GM23248 (cell line): ENCODE measurements at regions not wholly inside any gene's neighbourhood (a gene's known extent, or its start where the extent isn't known, plus 50 kb on each side); places are given as distances from the start of the nearest gene placed in this dataset.
"Not testable (repeated sequence)": the region's sequence is repeated elsewhere in the genome, so short reads cannot be mapped to it uniquely, and the experiment has no call there.

Experiments used
- DNase-seq: peaks from one replicate; pipeline ENCODE4 v3.0.0-alpha.2; 2015
- H2AFZ ChIP-seq: fragments of 200-600 bp; sonication (generic); 2 replicates; pipeline ENCODE4 v1.6.1; 2016; ENCODE audit warnings: antibody characterized with exemption
- H3F3A ChIP-seq: fragments of 200-600 bp; sonication (generic); 2 replicates; pipeline ENCODE4 v1.6.1; 2016; ENCODE audit warnings: mild to moderate bottlenecking, antibody characterized with exemption, mixed run types; ENCODE audit not compliant: insufficient read depth
- H3K27ac ChIP-seq: fragments of 200-600 bp; sonication (generic); 2 replicates; pipeline ENCODE4 v1.5.1; 2016; ENCODE audit warnings: mild to moderate bottlenecking
- H3K27me3 ChIP-seq: fragments of 200-600 bp; sonication (generic); replicated peaks from 2 replicates; pipeline ENCODE4 v1.6.1; 2016; ENCODE audit warnings: mild to moderate bottlenecking; ENCODE audit not compliant: insufficient read depth
- H3K36me3 ChIP-seq: fragments of 200-600 bp; sonication (generic); 2 replicates; pipeline ENCODE4 v1.6.1; 2016; ENCODE audit warnings: low read depth, mild to moderate bottlenecking
- H3K4me1 ChIP-seq: fragments of 200-600 bp; sonication (generic); 2 replicates; pipeline ENCODE4 v1.6.1; 2016; ENCODE audit warnings: mild to moderate bottlenecking; ENCODE audit not compliant: insufficient read depth
- H3K4me2 ChIP-seq: fragments of 200-600 bp; sonication (generic); one replicate; pipeline ENCODE4 v1.6.1; 2016; ENCODE audit warnings: mild to moderate bottlenecking; ENCODE audit not compliant: unreplicated experiment
- H3K4me3 ChIP-seq: fragments of 200-600 bp; sonication (generic); 2 replicates; pipeline ENCODE4 v1.5.1; 2016; ENCODE audit warnings: mild to moderate bottlenecking
- H3K79me2 ChIP-seq: fragments of 200-600 bp; sonication (generic); 2 replicates; pipeline ENCODE4 v1.6.1; 2016; ENCODE audit warnings: mild to moderate bottlenecking; ENCODE audit not compliant: insufficient read depth
- H3K9ac ChIP-seq: fragments of 200-600 bp; sonication (generic); 2 replicates; pipeline ENCODE4 v1.6.1; 2016; ENCODE audit warnings: mild to moderate bottlenecking
- H3K9me2 ChIP-seq: fragments of 200-600 bp; sonication (generic); 2 replicates; pipeline ENCODE4 v1.6.1; 2016; ENCODE audit warnings: mixed run types, mild to moderate bottlenecking, moderate library complexity; ENCODE audit not compliant: insufficient read depth
- H3K9me3 ChIP-seq: fragments of 200-600 bp; sonication (generic); one replicate; pipeline ENCODE4 v1.6.1; 2017; ENCODE audit warnings: low read depth
- H4K20me1 ChIP-seq: fragments of 200-600 bp; sonication (generic); 2 replicates; pipeline ENCODE4 v1.6.0; 2016; ENCODE audit not compliant: insufficient read depth
- EZH2 ChIP-seq: fragments of 200-600 bp; sonication (generic); IDR thresholded peaks from 2 replicates; pipeline ENCODE4 v1.6.1; 2018; ENCODE audit warnings: antibody characterized with exemption, mild to moderate bottlenecking; ENCODE audit not compliant: insufficient read depth, poor library complexity, severe bottlenecking
- EZH2phosphoT487 ChIP-seq: fragments of 200-600 bp; sonication (generic); IDR thresholded peaks from 2 replicates; pipeline ENCODE4 v1.6.1; 2018; ENCODE audit warnings: antibody characterized with exemption, moderate library complexity, mild to moderate bottlenecking, low read depth; ENCODE audit not compliant: insufficient read depth
- WGBS, 2 experiments: methylation state at CpG; one replicate each; pipeline ENCODE4 v1.1.6; 2015 to 2017; ENCODE audit warnings: low lambda C conversion rate in 2 of 2, low coverage in 1 of 2; ENCODE audit errors: missing lambda C conversion rate in 2 of 2; 5-methylcytosine and 5-hydroxymethylcytosine counted together
- in situ Hi-C: fragments of 300-500 bp; cut with MboI; formaldehyde crosslinking; loops from 2 replicates; pipeline ENCODE4 v1.15.0; 2020

DNA sequence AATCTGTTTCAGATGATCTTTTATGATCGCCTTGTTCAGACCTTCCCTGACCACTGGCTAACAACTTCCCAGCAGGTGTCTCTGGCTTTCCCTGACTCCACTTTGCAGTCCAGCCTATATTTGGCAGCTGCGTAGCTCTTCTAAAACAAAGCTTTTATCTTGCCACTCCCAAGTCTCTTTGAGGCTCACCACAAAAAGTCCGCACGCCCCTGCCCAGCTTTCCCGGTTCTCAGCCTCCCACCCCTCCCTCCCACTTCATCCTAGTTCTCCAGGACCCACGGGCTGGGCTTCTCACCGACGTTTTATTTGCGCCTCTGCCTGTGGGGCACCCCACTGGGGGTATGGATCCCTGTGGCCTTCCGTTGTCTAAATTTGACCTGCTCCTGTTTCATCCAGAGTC lies 58.9 kb upstream of the USP6NL start:
- Histone ChIP-seq H3K4me3 (no peak overlapping the region), H3K9me2 (no peaks in the 10 kb centered on the region), H3K36me3 (no peaks in the 10 kb centered on the region), H3K4me2 (no peak overlapping the region), H3F3A (peaks cover 5% of the 10 kb centered on the region; the same call in 1 of the 2 replicates), H4K20me1 (no peaks in the 10 kb centered on the region), H3K9me3 (no peaks in the 10 kb centered on the region), H3K9ac (no peak overlapping the region), H3K27ac (no peak overlapping the region), H3K27me3 (peaks cover 23% of the 10 kb centered on the region), H3K4me1 (no peaks in the 10 kb centered on the region), H2AFZ (no peak overlapping the region), H3K79me2 (no peaks in the 10 kb centered on the region)
- DNase-seq: no peak
- TF ChIP-seq EZH2: no peak
- no peak for TF ChIP-seq EZH2phosphoT487
- 80 to 81% methylated on average over 10 of the region's 10 CpGs for WGBS, 2 experiments
- in situ Hi-C loops: no loop called here

DNA sequence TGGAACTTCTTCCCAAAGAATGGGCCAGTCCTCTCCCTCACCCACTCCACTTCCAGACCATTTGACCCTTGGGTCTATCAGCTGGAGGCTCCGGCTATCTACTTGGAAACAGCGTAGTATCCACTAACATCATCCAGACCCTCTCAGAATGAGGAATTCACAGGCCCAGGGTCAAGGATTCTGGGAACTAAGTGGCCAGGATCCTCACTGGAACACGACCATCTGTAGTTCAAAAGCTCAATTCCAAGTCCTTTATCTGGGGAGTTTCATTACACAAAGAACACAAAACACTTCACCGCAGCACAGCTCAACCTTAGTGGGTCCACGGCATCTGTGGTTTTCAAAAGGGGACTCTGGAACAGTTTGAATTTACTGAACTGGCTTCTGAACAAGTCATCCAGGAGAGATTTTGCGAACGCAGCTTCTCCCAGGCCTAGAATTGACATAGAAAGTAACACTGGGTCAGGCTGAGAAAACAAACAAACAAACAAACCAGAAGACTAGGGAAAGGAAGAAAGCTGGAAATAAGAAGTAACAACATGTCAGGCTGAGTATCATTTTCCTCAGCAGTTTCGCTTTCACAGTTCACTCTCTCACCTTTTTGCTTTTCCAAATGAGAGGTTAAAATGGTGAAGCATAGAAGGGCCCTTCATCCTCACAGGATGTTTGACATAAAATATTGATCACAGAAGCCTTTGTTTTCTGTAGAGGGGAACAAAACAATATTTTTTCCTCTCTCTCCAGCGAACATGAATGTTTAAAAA lies 57.6 kb upstream of the USP6NL start:
- Histone ChIP-seq H3K9me2 (no peaks in the 10 kb centered on the region), H3K36me3 (no peaks in the 10 kb centered on the region), H3K27me3 (peaks cover 16% of the 10 kb centered on the region), H2AFZ (no peak overlapping the region), H3K4me2 (no peak overlapping the region), H3K9ac (no peak overlapping the region), H3K4me3 (no peak overlapping the region), H3K9me3 (no peaks in the 10 kb centered on the region), H3K79me2 (no peaks in the 10 kb centered on the region), H3K27ac (no peak overlapping the region), H3F3A (peaks cover 5% of the 10 kb centered on the region; the same call in 1 of the 2 replicates), H3K4me1 (no peaks in the 10 kb centered on the region), H4K20me1 (no peaks in the 10 kb centered on the region)
- WGBS, 2 experiments: 79% methylated on average over 9 of the region's 9 CpGs
- in situ Hi-C loops: no loop called here
- DNase-seq: no peak
- TF ChIP-seq EZH2phosphoT487 (no peak), EZH2 (no peak)

DNA sequence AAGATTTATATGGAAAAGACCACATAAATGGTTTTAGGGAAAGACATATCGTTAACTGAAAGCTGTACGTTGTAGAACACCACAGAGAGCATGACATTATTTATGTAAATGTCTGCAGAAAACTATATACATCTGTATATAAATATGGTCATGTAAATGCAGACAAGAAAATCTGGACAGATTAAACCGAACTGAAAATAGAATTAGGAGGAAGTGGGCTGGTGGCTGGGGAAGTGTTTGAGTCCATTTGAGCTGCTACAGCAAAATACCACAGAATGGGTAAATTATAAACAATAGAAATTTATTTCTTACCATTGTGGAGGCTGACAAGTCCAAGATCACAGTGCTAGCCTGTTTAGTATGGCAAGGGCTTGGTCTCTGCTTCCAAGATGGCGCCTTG lies 56.3 kb upstream of the USP6NL start:
- Histone ChIP-seq H3K79me2 (no peaks in the 10 kb centered on the region), H2AFZ (no peak overlapping the region), H3K9me3 (no peaks in the 10 kb centered on the region), H3K4me1 (no peaks in the 10 kb centered on the region), H3K4me3 (no peak overlapping the region), H3F3A (no peaks in the 10 kb centered on the region), H3K9ac (no peak overlapping the region), H3K27me3 (peaks cover 12% of the 10 kb centered on the region), H3K36me3 (no peaks in the 10 kb centered on the region), H3K9me2 (no peaks in the 10 kb centered on the region), H3K4me2 (no peak overlapping the region), H4K20me1 (no peaks in the 10 kb centered on the region), H3K27ac (no peak overlapping the region)
- TF ChIP-seq EZH2phosphoT487 (no peak), EZH2 (no peak)
- no peak for DNase-seq
- 59 to 63% methylated on average over 4 of the region's 4 CpGs for WGBS, 2 experiments
- in situ Hi-C loops: no loop called here

DNA sequence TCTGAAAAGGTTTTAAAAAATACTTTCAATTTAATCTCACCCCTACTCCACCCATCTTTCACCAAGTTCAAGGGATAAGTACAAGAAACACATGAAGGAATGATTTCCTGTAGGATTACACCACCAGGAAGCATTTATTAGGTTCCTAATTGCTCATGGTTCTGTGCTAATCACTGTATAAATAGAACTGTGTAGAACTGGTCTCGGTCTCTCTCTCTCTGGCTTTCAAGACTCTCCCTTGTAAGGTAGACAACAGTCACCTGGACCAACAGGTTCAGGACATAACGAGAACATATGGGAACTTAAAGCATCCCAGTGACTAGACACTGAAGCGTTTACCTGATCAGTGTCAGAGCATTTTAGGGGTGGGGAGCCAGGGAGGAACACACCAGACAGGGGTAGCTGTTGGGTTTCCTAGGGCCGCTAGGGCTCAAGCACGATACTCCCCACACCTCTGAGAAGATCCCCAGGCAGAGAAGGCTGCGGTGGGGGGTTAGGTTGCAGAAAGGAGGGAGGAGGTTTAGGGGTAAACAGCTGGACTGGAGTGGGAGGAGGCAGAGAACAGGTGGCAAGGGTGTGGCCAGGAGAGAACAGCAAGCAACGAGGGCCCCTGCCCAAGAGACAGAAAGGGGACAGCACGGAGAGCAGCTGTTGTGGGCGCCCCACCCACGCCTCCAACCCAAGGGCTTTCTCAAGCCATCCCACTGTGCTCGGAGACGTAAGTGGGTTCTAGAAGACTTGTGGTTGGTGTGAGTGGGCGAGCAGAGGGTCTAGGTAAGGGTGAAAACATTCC lies 52.5 kb upstream of the USP6NL start:
- Histone ChIP-seq H3K9me3 (no peaks in the 10 kb centered on the region), H4K20me1 (no peaks in the 10 kb centered on the region), H3K27me3 (peaks cover 12% of the 10 kb centered on the region), H3F3A (no peaks in the 10 kb centered on the region), H3K9me2 (no peaks in the 10 kb centered on the region), H3K4me1 (no peaks in the 10 kb centered on the region), H3K4me3 (no peak overlapping the region), H3K27ac (no peak overlapping the region), H2AFZ (no peak overlapping the region), H3K4me2 (no peak overlapping the region), H3K79me2 (no peaks in the 10 kb centered on the region), H3K36me3 (no peaks in the 10 kb centered on the region), H3K9ac (no peak overlapping the region)
- no peak for DNase-seq
- in situ Hi-C loops: no loop called here
- no peak for TF ChIP-seq EZH2phosphoT487
- no peak for TF ChIP-seq EZH2
- 63 to 69% methylated on average over 13 of the region's 13 CpGs for WGBS, 2 experiments

DNA sequence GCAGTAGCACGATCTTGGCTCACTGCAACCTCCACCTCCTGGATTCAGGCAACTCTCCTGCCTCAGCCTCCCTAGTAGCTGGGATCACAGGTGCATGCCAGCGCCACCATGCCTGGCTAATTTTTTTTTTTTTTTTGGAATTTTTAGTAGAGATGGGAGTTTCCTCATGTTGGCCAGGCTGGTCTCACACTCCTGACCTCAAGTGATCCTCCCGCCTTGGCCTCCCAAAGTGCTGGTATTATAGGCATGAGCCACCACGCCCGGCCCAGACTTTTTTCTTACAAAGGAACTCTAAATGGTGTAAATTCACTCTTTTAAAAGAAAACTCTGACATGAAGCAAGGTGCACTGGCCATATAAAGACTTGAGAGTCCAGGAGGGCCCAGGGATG lies 51.7 kb upstream of the USP6NL start:
- peaks cover 19% of the 10 kb centered on the region for H3K27me3 ChIP-seq
- H3K79me2 ChIP-seq, H3F3A ChIP-seq, H3K36me3 ChIP-seq, H2AFZ ChIP-seq, DNase-seq, H3K9me2 ChIP-seq, H3K9me3 ChIP-seq, H3K4me3 ChIP-seq, in situ Hi-C loops, H3K27ac ChIP-seq, H3K4me1 ChIP-seq, H4K20me1 ChIP-seq, H3K4me2 ChIP-seq, H3K9ac ChIP-seq: not testable (repeated sequence)
- 77 to 78% methylated on average over 5 of the region's 5 CpGs for WGBS, 2 experiments
